ENCODE measurements at regions not wholly inside any gene's neighbourhood (a gene's known extent, or its start where the extent isn't known, plus 50 kb on each side); places are given as distances from the start of the nearest gene placed in this dataset.

- no peak for TF ChIP-seq CTCF (IDR thresholded peaks at IDR 0.05)
- no peak for TF ChIP-seq POLR2AphosphoS5 (IDR thresholded peaks at IDR 0.05)
- no peak for TF ChIP-seq POLR2A (IDR thresholded peaks at IDR 0.05; ENCODE audit: low read depth)
These were observed 376.5 kb upstream of the MARCKS start for GRCh38 chr6:113480616-113481015.
